ENCODE measurements at regions not wholly inside any gene's neighbourhood (a gene's known extent, or its start where the extent isn't known, plus 50 kb on each side); places are given as distances from the start of the nearest gene placed in this dataset.

DNA sequence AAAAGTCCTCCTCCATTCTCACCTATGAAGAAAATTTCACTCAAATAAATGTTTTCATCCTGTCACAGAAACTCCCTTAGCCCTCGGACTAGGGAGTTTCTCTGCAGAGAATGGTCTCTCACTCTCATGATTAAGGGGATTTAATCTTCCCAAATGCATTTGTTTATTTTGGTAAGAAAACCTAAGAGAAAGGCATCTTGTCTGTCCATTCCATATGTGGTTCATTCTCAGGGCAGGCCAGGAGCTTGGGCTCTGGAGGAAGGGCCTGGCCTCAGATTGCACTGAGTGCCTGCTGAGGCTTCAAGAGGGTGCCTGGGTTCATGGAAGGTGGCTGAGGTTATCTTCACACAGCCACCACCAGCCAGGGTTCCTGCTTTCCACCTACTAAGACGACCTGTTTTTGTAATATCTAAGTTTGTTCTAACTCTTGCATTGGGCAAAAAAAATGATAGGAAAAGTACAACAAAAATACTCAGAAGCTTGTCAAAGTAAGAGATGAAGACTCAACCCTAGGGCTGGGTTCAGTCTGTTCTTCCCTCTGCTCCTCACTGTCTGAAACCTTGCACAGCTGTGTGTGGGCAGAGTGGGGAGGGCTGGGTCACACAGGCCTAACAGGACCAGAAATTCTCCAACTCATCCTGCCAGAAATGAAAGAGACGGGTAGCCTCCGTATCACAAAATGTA is 186.7 kb downstream of the CXCL12 start:
- no peak overlapping the region for H3K4me2 ChIP-seq (ENCODE audit: insufficient read depth, low read length, poor library complexity, severe bottlenecking)
- no peak overlapping the region for H3K14ac ChIP-seq (ENCODE audit: low read length)
- H2BK120ac ChIP-seq (ENCODE audit: low read depth, low read length) = no peak overlapping the region
- H3K23ac ChIP-seq (ENCODE audit: low read depth, low read length, poor library complexity) = no peak overlapping the region
- no peak overlapping the region for H2BK15ac ChIP-seq (ENCODE audit: low read length)
- DNase-seq (ENCODE audit: low spot score) = no peak
- H3K4me1 ChIP-seq (ENCODE audit: control insufficient read depth in 2 of 2, insufficient read depth in 1 of 2, low read depth in 1 of 2, low read length in 2 of 2) = peaks cover 0 to 1% of the 10 kb centered on the region in 2 donors
- WGBS, 2 donors (ENCODE audit: extremely low coverage in 2 of 2, insufficient read length in 2 of 2, insufficient replicate concordance in 1 of 2) = no CpG with 5 or more reads among the region's 4 CpGs
- H3K4ac ChIP-seq (ENCODE audit: low read length) = no peak overlapping the region
- no peak overlapping the region for H2AFZ ChIP-seq (ENCODE audit: low read length)
- no peaks in the 10 kb centered on the region for H3K36me3 ChIP-seq (replicated peaks in 1 of 2; ENCODE audit: control insufficient read depth in 2 of 2, insufficient read depth in 2 of 2, low read length in 2 of 2)
- no peak overlapping the region for H2BK5ac ChIP-seq (ENCODE audit: low read length)
- H2AK5ac ChIP-seq (ENCODE audit: low read depth, low read length) = no peak overlapping the region
- no peak overlapping the region for H4K8ac ChIP-seq (ENCODE audit: low read depth, low read length)
- no peak overlapping the region for H3K18ac ChIP-seq (ENCODE audit: low read length)
- no peaks in the 10 kb centered on the region for H3K79me1 ChIP-seq (ENCODE audit: low read depth, low read length)
- no peak overlapping the region for H3K9ac ChIP-seq (ENCODE audit: low read depth, low read length, poor library complexity)
- H3K9me3 ChIP-seq (replicated peaks in 1 of 2; ENCODE audit: control insufficient read depth in 2 of 2, insufficient read depth in 1 of 2, low read depth in 1 of 2, low read length in 2 of 2) = peaks cover 0 to 2% of the 10 kb centered on the region in 2 donors
- H3K4me3 ChIP-seq (ENCODE audit: low read length in 2 of 2) = no peak overlapping the region
- no peak overlapping the region for H4K91ac ChIP-seq (ENCODE audit: low read depth, low read length, poor library complexity)
- H3K27ac ChIP-seq (replicated peaks; ENCODE audit: low read length) = no peak overlapping the region
- H2BK12ac ChIP-seq (ENCODE audit: low read length) = no peak overlapping the region
- no peaks in the 10 kb centered on the region for H3K27me3 ChIP-seq (ENCODE audit: control insufficient read depth in 3 of 3, insufficient read depth in 3 of 3, low read depth in 1 of 3, low read length in 3 of 3)

DNA sequence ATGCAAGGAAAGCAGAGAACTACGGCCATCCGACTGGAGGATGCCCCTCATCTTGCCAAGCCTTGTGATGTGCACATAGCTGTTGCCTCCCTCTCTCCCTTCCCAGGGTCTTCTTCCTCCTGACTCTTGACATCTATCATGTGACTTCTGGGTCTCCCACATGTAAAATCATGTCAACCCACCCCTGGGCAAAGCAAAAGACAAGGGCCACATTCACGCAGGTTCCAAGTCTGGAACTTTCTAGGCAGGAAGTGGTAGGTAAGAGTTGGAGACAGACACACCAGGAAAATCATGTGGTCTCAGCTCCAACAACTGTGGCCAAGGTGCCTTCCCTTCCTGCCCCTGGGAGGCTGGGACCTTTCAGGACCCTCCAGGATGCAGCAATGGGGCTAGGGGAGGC is 187.3 kb downstream of the CXCL12 start:
- no peak overlapping the region for H2AFZ ChIP-seq (ENCODE audit: low read length)
- H3K27me3 ChIP-seq (ENCODE audit: control insufficient read depth in 3 of 3, insufficient read depth in 3 of 3, low read depth in 1 of 3, low read length in 3 of 3) = no peaks in the 10 kb centered on the region
- no peak overlapping the region for H3K14ac ChIP-seq (ENCODE audit: low read length)
- no peak overlapping the region for H2BK5ac ChIP-seq (ENCODE audit: low read length)
- no peak overlapping the region for H3K23ac ChIP-seq (ENCODE audit: low read depth, low read length, poor library complexity)
- H4K8ac ChIP-seq (ENCODE audit: low read depth, low read length) = no peak overlapping the region
- no peak overlapping the region for H3K9ac ChIP-seq (ENCODE audit: low read depth, low read length, poor library complexity)
- H3K9me3 ChIP-seq (replicated peaks in 1 of 2; ENCODE audit: control insufficient read depth in 2 of 2, insufficient read depth in 1 of 2, low read depth in 1 of 2, low read length in 2 of 2) = peaks cover 0 to 2% of the 10 kb centered on the region in 2 donors
- no CpG with 5 or more reads among the region's 3 CpGs for WGBS, 2 donors (ENCODE audit: extremely low coverage in 2 of 2, insufficient read length in 2 of 2, insufficient replicate concordance in 1 of 2)
- H3K36me3 ChIP-seq (replicated peaks in 1 of 2; ENCODE audit: control insufficient read depth in 2 of 2, insufficient read depth in 2 of 2, low read length in 2 of 2) = no peaks in the 10 kb centered on the region
- no peak overlapping the region for H3K27ac ChIP-seq (replicated peaks; ENCODE audit: low read length)
- DNase-seq (ENCODE audit: low spot score) = no peak
- H3K4me1 ChIP-seq (ENCODE audit: control insufficient read depth in 2 of 2, insufficient read depth in 1 of 2, low read depth in 1 of 2, low read length in 2 of 2) = peaks cover 0 to 1% of the 10 kb centered on the region in 2 donors
- H2AK5ac ChIP-seq (ENCODE audit: low read depth, low read length) = no peak overlapping the region
- H2BK15ac ChIP-seq (ENCODE audit: low read length) = no peak overlapping the region
- H3K18ac ChIP-seq (ENCODE audit: low read length) = no peak overlapping the region
- no peak overlapping the region for H3K4me3 ChIP-seq (ENCODE audit: low read length in 2 of 2)
- H2BK12ac ChIP-seq (ENCODE audit: low read length) = no peak overlapping the region
- H3K4me2 ChIP-seq (ENCODE audit: insufficient read depth, low read length, poor library complexity, severe bottlenecking) = no peak overlapping the region
- H3K4ac ChIP-seq (ENCODE audit: low read length) = no peak overlapping the region
- no peak overlapping the region for H2BK120ac ChIP-seq (ENCODE audit: low read depth, low read length)
- no peaks in the 10 kb centered on the region for H3K79me1 ChIP-seq (ENCODE audit: low read depth, low read length)
- H4K91ac ChIP-seq (ENCODE audit: low read depth, low read length, poor library complexity) = no peak overlapping the region

DNA sequence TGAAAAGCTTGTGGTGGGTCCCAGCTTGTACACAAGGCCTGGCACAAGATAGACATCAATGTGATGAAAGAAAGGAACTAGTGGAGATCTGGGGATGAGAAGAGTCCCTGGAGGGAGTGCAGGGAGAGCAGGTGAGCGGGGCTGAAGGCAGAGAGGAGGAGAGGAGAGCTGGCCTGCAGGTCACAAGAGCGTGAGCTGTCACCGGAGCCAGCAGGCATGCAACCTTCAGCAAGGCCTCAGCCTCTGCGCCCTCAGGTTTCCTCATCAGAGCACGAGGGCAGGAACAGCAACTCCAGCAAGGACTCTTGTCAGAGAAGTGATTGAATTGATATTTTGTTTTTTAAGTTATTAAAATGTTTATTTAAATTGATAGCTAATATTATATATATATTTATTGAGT is 188.6 kb downstream of the CXCL12 start:
- no peak for DNase-seq (ENCODE audit: low spot score)
- H2BK5ac ChIP-seq (ENCODE audit: low read length) = no peak overlapping the region
- H3K4ac ChIP-seq (ENCODE audit: low read length) = no peak overlapping the region
- no peaks in the 10 kb centered on the region for H3K27me3 ChIP-seq (ENCODE audit: control insufficient read depth in 3 of 3, insufficient read depth in 3 of 3, low read depth in 1 of 3, low read length in 3 of 3)
- H3K4me1 ChIP-seq (ENCODE audit: control insufficient read depth in 2 of 2, insufficient read depth in 1 of 2, low read depth in 1 of 2, low read length in 2 of 2) = peaks cover 0 to 1% of the 10 kb centered on the region in 2 donors
- WGBS, 2 donors (ENCODE audit: extremely low coverage in 2 of 2, insufficient read length in 2 of 2, insufficient replicate concordance in 1 of 2) = no CpG with 5 or more reads among the region's 5 CpGs
- H3K18ac ChIP-seq (ENCODE audit: low read length) = peak overlapping the region; percentile 6
- H3K27ac ChIP-seq (replicated peaks; ENCODE audit: low read length) = no peak overlapping the region
- no peaks in the 10 kb centered on the region for H3K36me3 ChIP-seq (replicated peaks in 1 of 2; ENCODE audit: control insufficient read depth in 2 of 2, insufficient read depth in 2 of 2, low read length in 2 of 2)
- no peaks in the 10 kb centered on the region for H3K79me1 ChIP-seq (ENCODE audit: low read depth, low read length)
- H3K14ac ChIP-seq (ENCODE audit: low read length) = no peak overlapping the region
- no peak overlapping the region for H3K4me3 ChIP-seq (ENCODE audit: low read length in 2 of 2)
- no peak overlapping the region for H2AK5ac ChIP-seq (ENCODE audit: low read depth, low read length)
- H3K4me2 ChIP-seq (ENCODE audit: insufficient read depth, low read length, poor library complexity, severe bottlenecking) = no peak overlapping the region
- no peak overlapping the region for H2BK12ac ChIP-seq (ENCODE audit: low read length)
- H2AFZ ChIP-seq (ENCODE audit: low read length) = no peak overlapping the region
- no peak overlapping the region for H4K91ac ChIP-seq (ENCODE audit: low read depth, low read length, poor library complexity)
- H2BK120ac ChIP-seq (ENCODE audit: low read depth, low read length) = no peak overlapping the region
- H2BK15ac ChIP-seq (ENCODE audit: low read length) = no peak overlapping the region
- H4K8ac ChIP-seq (ENCODE audit: low read depth, low read length) = no peak overlapping the region
- H3K9ac ChIP-seq (ENCODE audit: low read depth, low read length, poor library complexity) = no peak overlapping the region
- no peaks in the 10 kb centered on the region for H3K9me3 ChIP-seq (replicated peaks in 1 of 2; ENCODE audit: control insufficient read depth in 2 of 2, insufficient read depth in 1 of 2, low read depth in 1 of 2, low read length in 2 of 2)
- H3K23ac ChIP-seq (ENCODE audit: low read depth, low read length, poor library complexity) = no peak overlapping the region

DNA sequence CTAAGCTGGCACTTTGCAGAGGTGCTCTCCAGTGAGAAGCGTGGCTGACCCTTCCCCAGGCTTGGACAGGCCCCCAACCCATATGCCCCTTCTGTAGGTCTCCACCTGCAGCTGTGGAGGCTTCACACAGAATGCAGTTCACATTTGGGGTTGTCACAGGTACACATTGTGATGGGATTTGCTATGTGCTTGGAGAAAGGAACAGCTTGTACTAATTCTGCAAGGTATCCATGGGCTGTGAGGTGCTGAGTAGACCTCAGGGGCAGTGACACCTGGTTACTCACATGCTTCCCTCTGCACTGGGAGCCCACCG is 188.9 kb downstream of the CXCL12 start:
- no peak overlapping the region for H3K18ac ChIP-seq (ENCODE audit: low read length)
- no peak overlapping the region for H3K9ac ChIP-seq (ENCODE audit: low read depth, low read length, poor library complexity)
- no peak overlapping the region for H3K27ac ChIP-seq (replicated peaks; ENCODE audit: low read length)
- H3K9me3 ChIP-seq (replicated peaks in 1 of 2; ENCODE audit: control insufficient read depth in 2 of 2, insufficient read depth in 1 of 2, low read depth in 1 of 2, low read length in 2 of 2) = no peaks in the 10 kb centered on the region
- DNase-seq (ENCODE audit: low spot score) = no peak
- H2BK12ac ChIP-seq (ENCODE audit: low read length) = no peak overlapping the region
- no peak overlapping the region for H2BK15ac ChIP-seq (ENCODE audit: low read length)
- no peak overlapping the region for H4K91ac ChIP-seq (ENCODE audit: low read depth, low read length, poor library complexity)
- no peak overlapping the region for H3K4me3 ChIP-seq (ENCODE audit: low read length in 2 of 2)
- H2AK5ac ChIP-seq (ENCODE audit: low read depth, low read length) = no peak overlapping the region
- no peak overlapping the region for H3K4me2 ChIP-seq (ENCODE audit: insufficient read depth, low read length, poor library complexity, severe bottlenecking)
- no peak overlapping the region for H3K4ac ChIP-seq (ENCODE audit: low read length)
- H2BK5ac ChIP-seq (ENCODE audit: low read length) = no peak overlapping the region
- no peaks in the 10 kb centered on the region for H3K79me1 ChIP-seq (ENCODE audit: low read depth, low read length)
- no peak overlapping the region for H2AFZ ChIP-seq (ENCODE audit: low read length)
- no CpG with 5 or more reads among the region's 2 CpGs for WGBS, 2 donors (ENCODE audit: extremely low coverage in 2 of 2, insufficient read length in 2 of 2, insufficient replicate concordance in 1 of 2)
- H4K8ac ChIP-seq (ENCODE audit: low read depth, low read length) = no peak overlapping the region
- no peaks in the 10 kb centered on the region for H3K36me3 ChIP-seq (replicated peaks in 1 of 2; ENCODE audit: control insufficient read depth in 2 of 2, insufficient read depth in 2 of 2, low read length in 2 of 2)
- peaks cover 0 to 1% of the 10 kb centered on the region in 2 donors for H3K4me1 ChIP-seq (ENCODE audit: control insufficient read depth in 2 of 2, insufficient read depth in 1 of 2, low read depth in 1 of 2, low read length in 2 of 2)
- H3K14ac ChIP-seq (ENCODE audit: low read length) = no peak overlapping the region
- no peak overlapping the region for H2BK120ac ChIP-seq (ENCODE audit: low read depth, low read length)
- no peaks in the 10 kb centered on the region for H3K27me3 ChIP-seq (ENCODE audit: control insufficient read depth in 3 of 3, insufficient read depth in 3 of 3, low read depth in 1 of 3, low read length in 3 of 3)
- H3K23ac ChIP-seq (ENCODE audit: low read depth, low read length, poor library complexity) = no peak overlapping the region
